EL (cell line): ENCODE measurements at regions not wholly inside any gene's neighbourhood (a gene's known extent, or its start where the extent isn't known, plus 50 kb on each side); places are given as distances from the start of the nearest gene placed in this dataset.
A peak's percentile ranks its signal among the peaks of the same experiment; 100 is the strongest.

Source experiments
- DNase-seq: peaks from one replicate; pipeline ENCODE4 v3.0.0-alpha.2; 2016

GRCh38 chr5:125263356-125263755 lies 516.9 kb upstream of the ZNF608 start:
- DNase-seq: no peak

DNA sequence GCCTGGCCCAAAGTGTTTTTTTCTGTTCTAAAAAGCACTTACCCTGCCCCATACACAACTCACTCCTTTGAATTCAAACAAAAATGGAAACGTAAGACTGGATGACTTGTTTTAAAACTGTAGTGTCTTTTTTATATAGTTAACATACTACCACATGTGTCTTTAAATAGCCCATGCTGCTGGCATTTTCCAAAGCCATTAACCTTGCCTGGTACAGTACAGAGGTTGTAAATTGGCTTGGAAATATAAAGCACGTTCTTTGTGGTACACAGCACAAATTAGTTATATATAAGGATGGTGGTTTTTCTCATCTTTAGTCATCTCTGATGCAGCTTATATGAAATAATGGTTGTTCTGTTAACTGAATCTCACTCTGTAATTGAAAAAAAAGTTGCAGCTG lies 519.7 kb upstream of the ZNF608 start:
- no peak for DNase-seq

DNA sequence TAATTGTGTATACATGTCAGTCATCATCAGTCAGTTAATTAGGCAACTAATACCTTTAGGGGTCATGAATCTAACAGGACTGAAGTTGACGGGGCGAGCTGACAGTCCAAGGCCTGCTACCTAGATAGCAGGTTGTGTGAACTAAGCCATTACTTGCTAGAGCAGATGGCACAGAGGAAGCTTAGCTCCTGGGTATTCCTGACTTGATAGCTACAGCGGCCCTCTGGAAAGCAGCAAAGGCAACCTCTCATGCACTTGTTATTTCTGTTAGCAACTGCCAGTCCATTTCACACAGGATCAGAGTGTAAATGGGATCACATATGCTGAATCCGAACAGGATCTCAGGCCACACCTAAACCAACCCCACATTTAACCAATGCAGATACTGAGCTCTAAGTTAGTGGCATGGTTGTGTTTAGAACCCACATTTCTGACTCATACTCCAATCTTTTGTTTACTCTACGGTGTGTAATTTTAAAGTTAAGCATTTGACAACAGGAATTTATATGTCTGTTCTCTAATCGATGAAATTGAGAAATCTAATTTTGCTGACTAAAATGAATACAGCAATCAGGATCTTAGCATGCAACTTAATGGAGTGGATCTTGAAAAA lies 521.3 kb upstream of the ZNF608 start:
- DNase-seq: no peak

GRCh38 chr5:125269926-125270325 lies 523.5 kb upstream of the ZNF608 start:
- DNase-seq: no peak

DNA sequence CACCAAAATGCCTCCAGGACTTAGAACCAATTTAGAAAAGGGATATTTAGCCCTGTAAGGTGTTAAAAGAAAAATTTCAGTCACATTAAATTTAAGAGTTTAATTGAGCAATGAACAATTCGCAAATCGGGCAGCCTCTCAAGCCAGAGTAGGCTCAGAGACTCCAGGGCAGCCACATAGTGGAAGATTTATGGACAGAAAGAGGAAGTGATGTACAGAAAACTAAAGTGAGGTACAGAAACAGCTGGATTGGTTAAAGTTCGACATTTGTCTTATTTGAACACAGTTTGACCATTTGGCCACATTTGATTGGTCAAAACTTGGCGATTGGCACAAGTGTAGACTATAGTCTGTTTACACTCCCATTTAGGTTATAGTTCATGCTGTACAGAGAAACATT lies 525.9 kb upstream of the ZNF608 start:
- DNase-seq: no peak

GRCh38 chr5:125274211-125274610 lies 527.8 kb upstream of the ZNF608 start:
- DNase-seq: peak; percentile 34

GRCh38 chr5:125274938-125275724 lies 528.7 kb upstream of the ZNF608 start:
- peak; percentile 9 for DNase-seq

GRCh38 chr5:125275725-125276090 lies 529.3 kb upstream of the ZNF608 start:
- DNase-seq: no peak

DNA sequence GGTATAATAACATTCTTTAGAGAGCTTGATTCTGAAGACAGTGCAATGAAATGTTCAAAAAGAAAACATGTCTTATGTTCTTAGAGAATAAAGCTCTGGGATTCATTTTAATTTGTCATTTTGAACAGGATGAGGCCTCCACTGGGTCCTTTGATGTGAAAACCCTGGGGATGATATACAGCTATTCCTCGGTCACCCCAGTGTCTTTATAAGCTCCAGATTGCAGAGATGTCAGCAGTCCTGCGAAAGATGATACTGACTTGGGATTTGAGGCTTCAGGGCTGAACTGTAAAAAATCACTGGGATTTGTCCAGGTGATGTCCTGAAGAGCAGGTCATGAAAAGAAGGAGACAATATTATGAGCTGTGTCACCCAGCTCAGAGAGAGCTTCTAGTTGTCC lies 529.7 kb upstream of the ZNF608 start:
- no peak for DNase-seq

- DNase-seq: peak; percentile 89
Observed at GRCh38 chr5:125277494-125278154, 531.2 kb upstream of the ZNF608 start.

DNA sequence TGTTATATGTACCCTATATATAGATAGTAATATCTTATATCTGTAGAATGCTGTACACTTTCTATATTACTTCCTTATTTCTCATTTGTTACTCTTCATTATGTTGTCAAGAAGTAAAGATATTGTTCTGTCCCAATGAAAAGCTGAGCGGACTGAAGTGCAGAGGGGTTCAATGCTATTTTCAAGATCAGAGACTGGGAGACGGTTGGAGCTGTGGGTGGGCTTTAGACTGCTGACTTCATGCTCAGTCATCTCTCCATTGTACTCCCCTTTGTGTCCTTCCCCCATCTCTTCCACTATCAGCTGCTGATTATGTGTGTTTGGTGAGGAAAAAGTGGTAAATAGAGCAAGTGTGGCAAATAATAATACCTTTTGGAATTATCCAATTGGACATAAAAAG lies 532.3 kb upstream of the ZNF608 start:
- DNase-seq: no peak

DNA sequence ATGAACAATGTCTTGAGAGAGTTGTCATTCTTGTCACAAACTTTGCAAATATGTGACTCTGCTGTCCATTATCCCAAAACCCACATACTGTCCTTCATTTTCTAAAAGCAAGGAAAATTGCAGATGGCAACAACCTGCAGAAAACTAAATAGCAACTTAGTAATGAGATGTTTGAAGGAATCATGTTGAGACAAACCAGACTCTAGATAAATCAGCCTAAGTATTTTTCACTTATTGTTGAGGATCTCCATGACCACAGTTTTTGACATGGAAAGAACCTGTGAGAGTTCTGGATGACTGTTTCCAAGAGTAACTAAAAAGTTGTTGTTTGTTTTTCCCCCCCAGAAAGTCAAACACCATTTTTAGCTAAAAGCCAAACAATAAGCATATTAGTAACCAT lies 535.2 kb upstream of the ZNF608 start:
- DNase-seq: no peak

DNA sequence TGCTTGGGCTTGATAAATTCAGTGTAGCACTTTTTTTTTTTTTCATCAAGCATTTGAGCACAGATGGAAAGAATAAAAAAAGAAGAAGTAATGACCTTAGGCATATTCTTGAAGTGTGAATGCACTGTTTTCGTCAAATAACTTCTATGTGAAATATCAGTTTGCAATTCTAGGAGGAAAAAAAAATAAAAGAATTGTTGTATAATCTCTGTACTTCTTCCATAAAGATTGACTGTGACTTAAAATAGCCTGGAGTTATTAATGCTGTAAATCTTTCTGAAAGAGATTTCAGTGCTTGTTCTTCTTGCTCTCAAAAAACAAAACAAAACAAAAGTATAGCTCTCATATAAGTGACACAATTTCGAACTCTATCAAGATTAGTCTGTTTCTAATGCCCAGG lies 536.9 kb upstream of the ZNF608 start:
- no peak for DNase-seq

- no peak for DNase-seq
Observed at GRCh38 chr5:125286271-125286670, 539.8 kb upstream of the ZNF608 start.

- DNase-seq: no peak
Observed at GRCh38 chr5:125289606-125290005, 543.2 kb upstream of the ZNF608 start.

- DNase-seq: no peak
Observed at GRCh38 chr5:125290935-125291334, 544.5 kb upstream of the ZNF608 start.

GRCh38 chr5:125291447-125291846 lies 545.0 kb upstream of the ZNF608 start:
- DNase-seq: no peak

DNA sequence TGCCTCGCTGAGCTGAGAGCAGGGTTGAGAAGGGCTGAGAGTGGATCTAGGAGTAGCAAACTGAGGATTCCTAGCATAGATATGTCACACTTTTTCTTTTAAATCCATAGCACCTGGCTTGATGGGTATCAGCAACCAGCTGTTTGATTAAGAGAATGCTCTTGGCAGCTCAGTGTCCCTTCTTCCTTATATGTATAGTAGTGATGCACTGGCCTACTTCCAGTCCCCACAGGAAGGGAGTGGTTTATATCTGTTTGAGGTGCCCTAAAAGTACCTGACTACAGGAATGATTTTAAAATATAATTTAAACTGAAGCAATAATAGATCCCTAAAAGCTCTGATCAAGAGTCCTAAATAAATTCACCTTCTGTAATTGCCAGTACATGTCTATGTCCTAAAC lies 546.8 kb upstream of the ZNF608 start:
- DNase-seq: no peak

DNA sequence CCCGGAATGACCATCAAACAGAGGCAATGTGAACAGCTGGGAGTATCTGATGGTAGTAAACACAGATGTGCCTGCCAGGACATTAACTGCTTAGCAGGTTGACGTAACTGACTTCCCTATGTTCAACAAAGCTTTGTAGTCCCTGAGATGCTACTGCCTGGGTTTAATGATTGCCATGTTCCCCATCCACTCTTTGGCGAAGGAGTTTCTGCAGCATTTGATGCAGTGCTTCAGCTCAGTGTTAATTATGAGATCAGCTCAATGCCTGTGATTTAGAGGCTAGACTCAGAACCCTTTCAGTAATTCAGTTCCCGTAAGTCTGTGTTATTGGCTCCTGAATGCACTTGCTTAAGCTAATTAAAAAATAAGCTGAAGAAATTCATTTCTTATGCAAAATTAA lies 547.3 kb upstream of the ZNF608 start:
- DNase-seq: no peak

DNA sequence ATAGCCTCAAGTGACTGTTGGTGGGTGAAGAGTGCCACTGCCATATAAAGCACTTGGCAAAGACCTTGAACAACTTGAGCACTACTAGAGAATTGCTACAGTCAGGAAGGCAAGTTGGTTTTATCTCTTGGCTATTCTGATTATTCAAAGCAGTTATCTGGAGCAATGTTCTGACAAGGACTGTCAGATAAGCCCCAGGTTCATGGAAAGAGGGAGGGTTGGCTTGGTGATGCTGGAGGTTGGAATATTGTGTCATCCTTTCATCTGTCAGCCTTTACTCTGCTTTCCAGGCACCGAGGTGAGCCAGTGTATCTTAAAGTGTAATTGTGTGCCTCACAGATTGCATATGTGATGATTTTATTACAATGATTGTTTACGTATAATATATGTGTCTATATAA lies 548.4 kb upstream of the ZNF608 start:
- no peak for DNase-seq

- peak; percentile 45 for DNase-seq
Observed at GRCh38 chr5:125295405-125295872, 549.0 kb upstream of the ZNF608 start.

GRCh38 chr5:125298258-125298657 lies 551.8 kb upstream of the ZNF608 start:
- DNase-seq: no peak

- DNase-seq: no peak
Observed at GRCh38 chr5:125298746-125299379, 552.4 kb upstream of the ZNF608 start.

- no peak for DNase-seq
Observed at GRCh38 chr5:125301711-125302110, 555.3 kb upstream of the ZNF608 start.
